Natural killer cell (primary cell): ENCODE measurements at regions not wholly inside any gene's neighbourhood (a gene's known extent, or its start where the extent isn't known, plus 50 kb on each side); places are given as distances from the start of the nearest gene placed in this dataset.
A peak's percentile ranks its signal among the peaks of the same experiment; 100 is the strongest.

Experiments
- ATAC-seq, 3 donors: fragments of 150-1000 bp in 2 of 3; fragments of 200-7000 bp in 1 of 3; cut with Tn5 transposase; 1 replicate in 1 of 3; 2 replicates in 2 of 3; pipeline ENCODE4 v1.10.0; 2021; ENCODE audit warnings: mild to moderate bottlenecking in 2 of 3, moderate library complexity in 2 of 3
- DNase-seq, 2 donors: peaks; one replicate each; pipeline versions ENCODE4 v3.0.0 to v3.0.0-alpha.2; 2013 to 2021; ENCODE audit warnings: mixed read lengths in 1 of 2
- H3K27ac ChIP-seq: one replicate; pipeline ENCODE4 v1.5.1; 2013; ENCODE audit warnings: mild to moderate bottlenecking, low read length
- H3K27me3 ChIP-seq: one replicate; pipeline ENCODE4 v1.6.1; 2013; ENCODE audit warnings: low read length; ENCODE audit not compliant: control insufficient read depth, insufficient read depth
- H3K36me3 ChIP-seq: one replicate; pipeline ENCODE4 v1.6.1; 2013; ENCODE audit warnings: low read length; ENCODE audit not compliant: control insufficient read depth, insufficient read depth
- H3K4me1 ChIP-seq: one replicate; pipeline ENCODE4 v1.6.1; 2013; ENCODE audit warnings: low read length; ENCODE audit not compliant: control insufficient read depth, insufficient read depth
- H3K4me3 ChIP-seq: one replicate; pipeline ENCODE4 v1.5.1; 2013; ENCODE audit warnings: low read length
- H3K9me3 ChIP-seq: one replicate; pipeline ENCODE4 v1.6.1; 2013; ENCODE audit warnings: low read length; ENCODE audit not compliant: control insufficient read depth, insufficient read depth
- H3K27ac Mint-ChIP-seq, 2 donors: one replicate each; pipeline ENCODE4 v1.8.0; 2022; ENCODE audit warnings: mild to moderate bottlenecking in 2 of 2, mixed read lengths in 2 of 2, moderate library complexity in 1 of 2
- H3K27me3 Mint-ChIP-seq, 2 donors: one replicate each; pipeline ENCODE4 v1.8.0; 2022; ENCODE audit warnings: low read depth in 2 of 2, mixed read lengths in 2 of 2
- H3K36me3 Mint-ChIP-seq: one replicate; pipeline ENCODE4 v1.8.0; 2022; ENCODE audit warnings: mixed read lengths
- H3K4me1 Mint-ChIP-seq, 2 donors: one replicate each; pipeline ENCODE4 v1.8.0; 2022; ENCODE audit warnings: mixed read lengths in 2 of 2
- H3K4me3 Mint-ChIP-seq: one replicate; pipeline ENCODE4 v1.8.0; 2022; ENCODE audit warnings: mild to moderate bottlenecking, moderate library complexity, mixed read lengths
- H3K9me3 Mint-ChIP-seq, 2 donors: one replicate each; pipeline ENCODE4 v1.8.0; 2022; ENCODE audit warnings: mixed read lengths in 2 of 2
- WGBS: methylation state at CpG from one replicate; pipeline ENCODE4 v1.1.7; 2013; ENCODE audit warnings: missing lambda C conversion rate; ENCODE audit not compliant: insufficient coverage; 5-methylcytosine and 5-hydroxymethylcytosine counted together
- intact Hi-C: fragments of 100-400 bp; cut with micrococcal nuclease; formaldehyde crosslinking; loops from one replicate; pipeline ENCODE4 v1.14.2; 2022
- TF ChIP-seq, protein P1 (sequence below): fragments of 200-600 bp; IDR thresholded peaks from one replicate; pipeline ENCODE4 v1.8.0; 2022; ENCODE audit warnings: antibody characterized with exemption

DNA sequence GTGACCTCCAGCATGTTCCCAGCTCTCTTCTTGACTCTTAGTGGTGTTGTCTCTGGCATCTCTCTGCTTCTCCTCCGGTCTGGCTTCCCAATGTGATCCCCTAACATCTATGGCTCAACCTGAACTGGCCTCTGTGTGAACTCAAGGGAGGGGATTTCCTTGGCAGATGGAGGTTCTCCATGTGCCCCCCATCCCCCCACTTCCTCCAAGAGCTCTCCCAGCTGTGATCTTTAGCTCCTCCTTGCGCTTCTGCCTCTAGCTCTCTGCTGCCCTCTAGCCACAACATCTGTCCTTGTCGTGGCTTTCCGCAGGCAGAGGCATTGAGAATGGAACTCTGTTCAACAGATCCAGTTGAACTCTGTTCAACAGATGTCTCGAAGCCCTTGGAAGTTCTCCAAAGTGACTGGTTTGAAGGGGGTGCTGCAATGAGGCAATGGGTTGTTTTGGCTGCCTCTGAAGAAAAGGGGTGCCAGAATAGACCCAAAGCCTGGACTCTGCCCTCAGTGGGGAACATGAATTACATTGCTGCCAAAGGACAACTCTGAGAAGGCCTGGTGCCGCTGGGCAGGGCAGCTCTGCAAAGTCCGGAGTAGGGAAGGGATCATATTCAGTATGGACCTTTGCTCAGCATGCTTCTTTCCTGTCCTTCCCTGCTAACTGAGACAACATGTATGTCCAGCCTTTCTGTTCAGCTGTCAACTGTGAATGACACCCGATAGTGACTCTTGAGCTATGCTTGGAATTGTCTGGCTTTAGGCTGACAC lies 61.9 kb downstream of the ADM start:
- WGBS: 39% methylated on average over 8 of the region's 8 CpGs
- no peaks in the 10 kb centered on the region for H3K27me3 ChIP-seq
- no peaks in the 10 kb centered on the region for H3K9me3 ChIP-seq
- H3K36me3 ChIP-seq: no peaks in the 10 kb centered on the region
- TF ChIP-seq, protein P1, sequence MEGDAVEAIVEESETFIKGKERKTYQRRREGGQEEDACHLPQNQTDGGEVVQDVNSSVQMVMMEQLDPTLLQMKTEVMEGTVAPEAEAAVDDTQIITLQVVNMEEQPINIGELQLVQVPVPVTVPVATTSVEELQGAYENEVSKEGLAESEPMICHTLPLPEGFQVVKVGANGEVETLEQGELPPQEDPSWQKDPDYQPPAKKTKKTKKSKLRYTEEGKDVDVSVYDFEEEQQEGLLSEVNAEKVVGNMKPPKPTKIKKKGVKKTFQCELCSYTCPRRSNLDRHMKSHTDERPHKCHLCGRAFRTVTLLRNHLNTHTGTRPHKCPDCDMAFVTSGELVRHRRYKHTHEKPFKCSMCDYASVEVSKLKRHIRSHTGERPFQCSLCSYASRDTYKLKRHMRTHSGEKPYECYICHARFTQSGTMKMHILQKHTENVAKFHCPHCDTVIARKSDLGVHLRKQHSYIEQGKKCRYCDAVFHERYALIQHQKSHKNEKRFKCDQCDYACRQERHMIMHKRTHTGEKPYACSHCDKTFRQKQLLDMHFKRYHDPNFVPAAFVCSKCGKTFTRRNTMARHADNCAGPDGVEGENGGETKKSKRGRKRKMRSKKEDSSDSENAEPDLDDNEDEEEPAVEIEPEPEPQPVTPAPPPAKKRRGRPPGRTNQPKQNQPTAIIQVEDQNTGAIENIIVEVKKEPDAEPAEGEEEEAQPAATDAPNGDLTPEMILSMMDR: peak; percentile 64
- no peak overlapping the region for H3K4me3 ChIP-seq
- peaks cover 5% of the 10 kb centered on the region in 2 donors for H3K4me1 Mint-ChIP-seq
- H3K27me3 Mint-ChIP-seq: peaks cover 18 to 36% of the 10 kb centered on the region in 2 donors
- no peaks in the 10 kb centered on the region for H3K36me3 Mint-ChIP-seq
- H3K27ac Mint-ChIP-seq: peak overlapping the region in 1 of 2 donors; percentile 12
- no peak overlapping the region for H3K27ac ChIP-seq
- peak; percentile 33 to 77 for DNase-seq
- intact Hi-C loops: no loop called here
- peak; percentile 85 to 94 (median 86) for ATAC-seq
- no peak overlapping the region for H3K4me3 Mint-ChIP-seq
- H3K9me3 Mint-ChIP-seq: no peaks in the 10 kb centered on the region
- peaks cover 8% of the 10 kb centered on the region for H3K4me1 ChIP-seq

DNA sequence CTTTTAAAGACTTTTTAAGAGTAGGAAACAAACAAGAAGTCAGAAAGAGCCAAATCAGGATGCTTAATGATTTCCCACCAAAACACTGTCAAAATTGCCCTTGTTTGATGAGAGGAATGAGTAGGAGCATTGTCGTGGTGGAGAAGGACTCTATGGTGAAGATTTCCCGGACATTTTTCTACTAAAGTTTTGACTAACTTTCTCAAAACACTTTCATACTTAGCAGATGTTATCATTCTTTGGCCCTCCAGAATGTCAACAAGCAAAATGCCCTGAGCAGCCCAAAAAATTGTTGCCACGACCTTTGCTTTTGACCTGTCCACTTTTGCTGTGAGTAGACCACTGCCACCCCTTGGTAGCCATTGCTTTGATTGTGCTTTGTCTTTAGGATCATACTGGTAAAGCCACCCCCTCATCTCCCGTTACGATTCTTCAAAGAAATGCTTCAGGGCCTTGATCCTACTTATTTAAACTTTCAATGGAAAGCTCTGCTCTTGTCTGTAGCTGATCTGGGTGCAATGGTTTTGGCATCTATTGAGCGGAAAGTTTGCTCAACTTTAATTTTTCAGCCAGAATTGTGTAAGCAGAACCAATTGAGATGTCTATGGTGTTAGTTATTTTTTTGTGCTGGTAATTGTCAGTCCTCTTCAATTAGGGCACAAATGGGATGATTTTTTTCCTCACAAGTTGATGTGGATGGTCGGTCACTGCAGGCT lies 67.2 kb downstream of the ADM start:
- no peaks in the 10 kb centered on the region for H3K27me3 ChIP-seq
- TF ChIP-seq, protein P1: no peak
- no peaks in the 10 kb centered on the region for H3K9me3 ChIP-seq
- ATAC-seq (no peak), DNase-seq (no peak)
- Mint-ChIP-seq H3K4me3 (no peak overlapping the region), H3K27me3 (peaks cover 14 to 31% of the 10 kb centered on the region in 2 donors), H3K9me3 (no peaks in the 10 kb centered on the region), H3K4me1 (no peaks in the 10 kb centered on the region), H3K36me3 (no peaks in the 10 kb centered on the region), H3K27ac (no peak overlapping the region)
- no peak overlapping the region for H3K4me3 ChIP-seq
- WGBS: 63% methylated on average over 6 of the region's 7 CpGs
- H3K4me1 ChIP-seq: no peaks in the 10 kb centered on the region
- no peaks in the 10 kb centered on the region for H3K36me3 ChIP-seq
- H3K27ac ChIP-seq: no peak overlapping the region
- intact Hi-C loops: no loop called here

- ATAC-seq (no peak), DNase-seq (no peak)
- Histone ChIP-seq H3K9me3 (no peaks in the 10 kb centered on the region), H3K27ac (no peak overlapping the region), H3K36me3 (no peaks in the 10 kb centered on the region), H3K4me1 (no peaks in the 10 kb centered on the region), H3K27me3 (no peaks in the 10 kb centered on the region), H3K4me3 (no peak overlapping the region)
- Mint-ChIP-seq H3K4me1 (no peaks in the 10 kb centered on the region), H3K36me3 (no peaks in the 10 kb centered on the region), H3K4me3 (no peak overlapping the region), H3K27me3 (peaks cover 10 to 31% of the 10 kb centered on the region in 2 donors), H3K9me3 (no peaks in the 10 kb centered on the region), H3K27ac (no peak overlapping the region)
- TF ChIP-seq, protein P1: no peak
- intact Hi-C loops: no loop called here
- WGBS: 62% methylated on average over 3 of the region's 3 CpGs
These were observed 68.5 kb downstream of the ADM start for GRCh38 chr11:10373340-10373739.
